ENCODE measurements at regions not wholly inside any gene's neighbourhood (a gene's known extent, or its start where the extent isn't known, plus 50 kb on each side); places are given as distances from the start of the nearest gene placed in this dataset.

- TF ChIP-seq EZH2phosphoT487 (IDR thresholded peaks at IDR 0.05; ENCODE audit: borderline replicate concordance, low read length) = no peak
- TF ChIP-seq CTCF (conservative IDR thresholded peaks at IDR 0.05; ENCODE audit: low read depth, low read length) = no peak
- TF ChIP-seq EZH2 (IDR thresholded peaks at IDR 0.05; ENCODE audit: low read length, unreplicated experiment) = no peak
Measured at GRCh38 chr12:68438601-68439000, 106.4 kb upstream of the MDM1 start.
